Spleen (tissue), 11 donors: ENCODE measurements at regions not wholly inside any gene's neighbourhood (a gene's known extent, or its start where the extent isn't known, plus 50 kb on each side); places are given as distances from the start of the nearest gene placed in this dataset.

Experiments
- DNase-seq: peaks from one replicate; pipeline ENCODE4 v3.0.0-alpha.2; 2020
- H3K27ac ChIP-seq, 8 donors: fragments of 200-600 bp; sonication (generic) in 7 of 8; 1 replicate in 4 of 8; 2 replicates in 4 of 8; pipeline versions ENCODE4 v1.5.0 to v1.8.0; 2016 to 2021; ENCODE audit warnings: inconsistent platforms in 4 of 8, mild to moderate bottlenecking in 4 of 8, moderate library complexity in 1 of 8
- H3K27me3 ChIP-seq, 7 donors: fragments of 200-600 bp; sonication (generic) in 6 of 7; replicated peaks in 1 of 7; 1 replicate in 4 of 7; 2 replicates in 3 of 7; pipeline versions ENCODE4 v1.5.0 to v1.8.0; 2016 to 2021; ENCODE audit warnings: inconsistent platforms in 3 of 7, mild to moderate bottlenecking in 1 of 7
- H3K36me3 ChIP-seq, 6 donors: fragments of 200-600 bp; sonication (generic) in 5 of 6; 1 replicate in 4 of 6; 2 replicates in 2 of 6; pipeline versions ENCODE4 v1.5.0 to v1.8.0; 2016 to 2021; ENCODE audit warnings: inconsistent platforms in 2 of 6
- H3K4me1 ChIP-seq, 6 donors: fragments of 200-600 bp; sonication (generic) in 5 of 6; 1 replicate in 3 of 6; 2 replicates in 3 of 6; pipeline versions ENCODE4 v1.5.0 to v1.8.0; 2016 to 2021; ENCODE audit warnings: inconsistent platforms in 3 of 6
- H3K4me3 ChIP-seq, 8 donors: fragments of 200-600 bp; sonication (generic) in 7 of 8; 1 replicate in 4 of 8; 2 replicates in 4 of 8; pipeline versions ENCODE4 v1.5.0 to v1.8.0; 2016 to 2021; ENCODE audit warnings: inconsistent platforms in 4 of 8, mild to moderate bottlenecking in 4 of 8, moderate library complexity in 2 of 8
- H3K9me3 ChIP-seq, 8 donors: fragments of 200-600 bp; sonication (generic) in 7 of 8; 1 replicate in 4 of 8; 2 replicates in 4 of 8; pipeline versions ENCODE4 v1.5.0 to v1.8.0; 2016 to 2021; ENCODE audit warnings: inconsistent platforms in 4 of 8
- POLR2A ChIP-seq, 3 donors: fragments of 450-650 bp; IDR thresholded peaks; one replicate each; pipeline ENCODE4 v1.5.1; 2017; ENCODE audit warnings: antibody characterized with exemption in 3 of 3, mild to moderate bottlenecking in 1 of 3
- POLR2AphosphoS5 ChIP-seq, 3 donors: sonication (generic); formaldehyde crosslinking; IDR thresholded peaks; one replicate each; pipeline ENCODE4 v1.5.1; 2017; ENCODE audit warnings: antibody characterized with exemption in 3 of 3
- WGBS, 5 donors: extraction: QIAGEN DNeasy Blood & Tissue Kit in 3 of 5; methylation state at CpG; one replicate each; pipeline versions ENCODE4 v1.1.5 to v1.1.7; 2013 to 2018; 5-methylcytosine and 5-hydroxymethylcytosine counted together
- intact Hi-C: fragments of 100-400 bp; cut with DNase I; formaldehyde crosslinking; loops from one replicate; pipeline ENCODE4 v1.15.0; 2023; ENCODE audit warnings: low total_unique reads
- TF ChIP-seq, protein P1 (sequence below), 11 experiments: fragments of 200-600 bp in 7 of 11; fragments of 450-650 bp in 4 of 11; sonication (generic) in 4 of 11; IDR thresholded peaks in 8 of 11; conservative IDR thresholded peaks in 3 of 11; 1 replicate in 7 of 11; 2 replicates in 4 of 11; pipeline versions ENCODE4 v1.4.0 to v1.8.0; 2016 to 2021; ENCODE audit warnings: antibody characterized with exemption in 11 of 11, inconsistent platforms in 4 of 11, mild to moderate bottlenecking in 1 of 11
- donor health status: healthy with polysubstance abuse.
- donor health status: DM: no; HTN: no; CAD: no; lungs with moderate emphysema.
- donor health status: DM: no; HTN: no; CAD: no.
- donor health status: Bipolar disorder and iron deficiency.
- donor health status: healthy.
- donor health status: DM: no; HTN: no; CAD: no.
- donor health status: DM: yes; HTN: yes; CAD: no.

DNA sequence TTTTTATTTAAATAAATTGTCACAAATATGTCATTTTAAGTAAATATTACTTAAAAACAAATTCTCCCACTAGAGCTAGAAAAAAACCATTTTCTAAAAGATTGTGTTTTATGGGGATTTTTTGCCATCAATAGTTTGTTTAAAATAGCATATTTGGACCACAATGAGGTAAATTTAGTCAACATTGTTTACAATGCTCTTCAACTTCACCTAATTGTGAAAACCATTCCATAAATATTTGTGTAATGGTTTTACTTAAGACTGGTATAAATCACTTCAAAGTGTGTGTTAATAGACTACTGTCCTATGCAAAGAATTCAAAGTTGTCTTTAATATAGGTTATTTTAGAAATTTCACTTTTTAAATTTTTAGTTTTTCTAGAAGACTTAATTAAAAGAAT, 1004.2 kb downstream of the PCDH18 start:
- Histone ChIP-seq H3K9me3 (no peaks in the 10 kb centered on the region), H3K27me3 (no peaks in the 10 kb centered on the region), H3K4me3 (no peak overlapping the region), H3K27ac (no peak overlapping the region), H3K36me3 (no peaks in the 10 kb centered on the region), H3K4me1 (no peaks in the 10 kb centered on the region)
- no peak for DNase-seq
- intact Hi-C loops = no loop called here
- TF ChIP-seq POLR2AphosphoS5 (IDR thresholded peaks at IDR 0.05) (no peak), POLR2A (IDR thresholded peaks at IDR 0.05) (no peak)
- TF ChIP-seq, protein P1, sequence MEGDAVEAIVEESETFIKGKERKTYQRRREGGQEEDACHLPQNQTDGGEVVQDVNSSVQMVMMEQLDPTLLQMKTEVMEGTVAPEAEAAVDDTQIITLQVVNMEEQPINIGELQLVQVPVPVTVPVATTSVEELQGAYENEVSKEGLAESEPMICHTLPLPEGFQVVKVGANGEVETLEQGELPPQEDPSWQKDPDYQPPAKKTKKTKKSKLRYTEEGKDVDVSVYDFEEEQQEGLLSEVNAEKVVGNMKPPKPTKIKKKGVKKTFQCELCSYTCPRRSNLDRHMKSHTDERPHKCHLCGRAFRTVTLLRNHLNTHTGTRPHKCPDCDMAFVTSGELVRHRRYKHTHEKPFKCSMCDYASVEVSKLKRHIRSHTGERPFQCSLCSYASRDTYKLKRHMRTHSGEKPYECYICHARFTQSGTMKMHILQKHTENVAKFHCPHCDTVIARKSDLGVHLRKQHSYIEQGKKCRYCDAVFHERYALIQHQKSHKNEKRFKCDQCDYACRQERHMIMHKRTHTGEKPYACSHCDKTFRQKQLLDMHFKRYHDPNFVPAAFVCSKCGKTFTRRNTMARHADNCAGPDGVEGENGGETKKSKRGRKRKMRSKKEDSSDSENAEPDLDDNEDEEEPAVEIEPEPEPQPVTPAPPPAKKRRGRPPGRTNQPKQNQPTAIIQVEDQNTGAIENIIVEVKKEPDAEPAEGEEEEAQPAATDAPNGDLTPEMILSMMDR (IDR thresholded peaks at IDR 0.05 in 8 of 11, conservative IDR thresholded peaks at IDR 0.05 in 3 of 11) = no peak

DNA sequence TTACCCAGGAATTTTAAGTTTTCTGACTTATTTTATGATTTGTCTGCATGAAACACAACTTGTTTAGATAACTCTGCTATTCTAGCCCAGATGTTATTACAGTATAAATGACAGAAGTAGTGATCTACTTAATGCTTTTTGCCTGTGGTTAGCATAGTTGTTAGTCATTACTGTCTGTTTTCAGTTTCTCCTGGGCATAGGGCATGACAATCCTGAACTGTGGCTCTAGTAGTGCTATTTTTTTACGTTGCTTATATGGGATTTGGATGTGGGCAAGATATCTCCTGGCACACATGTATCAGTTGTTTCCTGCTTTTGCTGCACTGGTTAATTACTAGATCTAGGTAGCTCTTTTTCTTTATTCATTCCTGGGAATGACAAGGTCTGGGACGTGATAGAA, 1005.8 kb downstream of the PCDH18 start:
- no peak for TF ChIP-seq POLR2AphosphoS5 (IDR thresholded peaks at IDR 0.05)
- no peak for TF ChIP-seq POLR2A (IDR thresholded peaks at IDR 0.05)
- TF ChIP-seq, protein P1 (IDR thresholded peaks at IDR 0.05 in 8 of 11, conservative IDR thresholded peaks at IDR 0.05 in 3 of 11) = no peak
- DNase-seq = no peak
- no peaks in the 10 kb centered on the region for H3K4me1 ChIP-seq
- intact Hi-C loops = no loop called here
- H3K4me3 ChIP-seq = no peak overlapping the region
- H3K36me3 ChIP-seq = no peaks in the 10 kb centered on the region
- WGBS, 5 donors = 20 to 39% (median 31%) methylated on average over 2 of the region's 2 CpGs
- H3K27me3 ChIP-seq = no peaks in the 10 kb centered on the region
- no peaks in the 10 kb centered on the region for H3K9me3 ChIP-seq
- H3K27ac ChIP-seq = no peak overlapping the region

DNA sequence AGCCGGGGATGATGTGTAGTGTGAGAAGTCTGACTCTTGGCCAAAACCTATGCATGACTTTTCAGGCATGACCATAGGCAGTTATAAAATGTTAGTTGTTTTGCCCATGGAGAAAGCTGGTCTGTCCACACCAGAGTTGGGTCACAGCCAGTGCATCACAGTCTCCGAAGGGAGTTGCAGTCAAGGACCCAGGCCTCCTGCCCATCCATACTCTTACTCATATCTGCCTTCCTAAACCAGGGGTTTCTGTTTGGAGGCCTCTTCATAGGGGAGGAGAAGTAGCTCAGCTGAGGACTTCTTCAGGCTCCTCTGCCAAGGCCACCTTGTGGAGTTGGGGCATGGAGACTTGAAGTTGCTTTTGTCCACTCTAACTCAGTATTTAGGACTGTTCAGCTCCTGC, 1008.3 kb downstream of the PCDH18 start:
- H3K27me3 ChIP-seq = no peaks in the 10 kb centered on the region
- intact Hi-C loops = no loop called here
- H3K27ac ChIP-seq = no peak overlapping the region
- H3K36me3 ChIP-seq = no peaks in the 10 kb centered on the region
- peaks cover 0 to 7% (median 0%) of the 10 kb centered on the region in 8 donors for H3K9me3 ChIP-seq
- H3K4me3 ChIP-seq = no peak overlapping the region
- H3K4me1 ChIP-seq = no peaks in the 10 kb centered on the region
- no peak for DNase-seq
- WGBS, 5 donors = 81 to 95% (median 88%) methylated on average over 2 of the region's 2 CpGs
- TF ChIP-seq POLR2A (IDR thresholded peaks at IDR 0.05) = no peak

DNA sequence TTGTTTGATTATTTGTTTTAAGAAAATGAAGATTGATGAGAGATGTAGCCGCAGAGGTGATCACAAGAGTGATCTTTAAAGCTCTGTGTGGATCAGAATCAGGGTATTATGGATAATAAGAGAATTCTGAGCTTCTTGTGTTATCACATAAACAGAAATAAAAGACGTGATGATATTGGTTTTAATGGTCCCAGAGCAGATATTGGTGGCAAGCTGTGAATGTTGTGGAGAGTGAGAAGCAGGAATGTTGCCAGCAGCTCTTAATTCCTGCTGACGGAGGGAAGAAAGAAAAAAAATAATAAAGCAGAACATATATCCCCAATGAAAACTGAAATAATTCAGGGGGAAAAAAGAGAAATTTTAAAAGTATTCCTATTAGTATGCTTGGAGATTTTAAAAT, 1015.9 kb downstream of the PCDH18 start:
- Histone ChIP-seq H3K36me3 (no peaks in the 10 kb centered on the region), H3K9me3 (peaks cover 0 to 7% (median 0%) of the 10 kb centered on the region in 8 donors), H3K4me1 (no peaks in the 10 kb centered on the region), H3K4me3 (no peak overlapping the region), H3K27ac (no peak overlapping the region), H3K27me3 (no peaks in the 10 kb centered on the region)
- no peak for DNase-seq
- WGBS, 5 donors = 61 to 72% (median 68%) methylated on average over 3 of the region's 3 CpGs
- intact Hi-C loops = no loop called here
- TF ChIP-seq, protein P1 (IDR thresholded peaks at IDR 0.05 in 8 of 11, conservative IDR thresholded peaks at IDR 0.05 in 3 of 11) = no peak
- no peak for TF ChIP-seq POLR2A (IDR thresholded peaks at IDR 0.05)
- no peak for TF ChIP-seq POLR2AphosphoS5 (IDR thresholded peaks at IDR 0.05)

DNA sequence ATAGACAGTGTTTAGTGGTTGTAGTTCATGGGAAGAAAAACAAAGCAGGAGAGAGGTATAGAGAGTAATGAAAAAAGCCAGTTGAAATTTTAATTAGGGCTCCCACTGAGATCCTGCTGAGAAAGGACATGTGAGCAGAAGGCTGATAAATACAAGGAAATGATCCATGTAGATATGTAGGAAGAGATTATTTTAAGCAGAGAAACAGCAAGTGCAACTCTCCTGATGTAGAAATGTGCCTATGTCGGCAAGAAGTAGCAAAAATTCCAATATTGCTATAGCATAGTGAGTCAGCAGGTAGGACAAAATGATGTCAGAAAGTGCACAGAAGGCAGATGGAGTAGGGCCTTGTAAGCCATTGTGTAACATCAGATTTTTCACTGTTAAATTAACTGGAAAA, 1027.3 kb downstream of the PCDH18 start:
- DNase-seq = no peak
- Histone ChIP-seq H3K27me3 (no peaks in the 10 kb centered on the region), H3K4me1 (no peaks in the 10 kb centered on the region), H3K9me3 (no peaks in the 10 kb centered on the region), H3K36me3 (no peaks in the 10 kb centered on the region), H3K4me3 (no peak overlapping the region), H3K27ac (no peak overlapping the region)
- TF ChIP-seq, protein P1 (IDR thresholded peaks at IDR 0.05 in 8 of 11, conservative IDR thresholded peaks at IDR 0.05 in 3 of 11) = no peak
- TF ChIP-seq POLR2AphosphoS5 (IDR thresholded peaks at IDR 0.05) (no peak), POLR2A (IDR thresholded peaks at IDR 0.05) (no peak)
- intact Hi-C loops = no loop called here
- 45 to 69% (median 67%) methylated on average over 1 of the region's 1 CpG for WGBS, 5 donors
